ENCODE measurements at regions not wholly inside any gene's neighbourhood (a gene's known extent, or its start where the extent isn't known, plus 50 kb on each side); places are given as distances from the start of the nearest gene placed in this dataset.

DNA sequence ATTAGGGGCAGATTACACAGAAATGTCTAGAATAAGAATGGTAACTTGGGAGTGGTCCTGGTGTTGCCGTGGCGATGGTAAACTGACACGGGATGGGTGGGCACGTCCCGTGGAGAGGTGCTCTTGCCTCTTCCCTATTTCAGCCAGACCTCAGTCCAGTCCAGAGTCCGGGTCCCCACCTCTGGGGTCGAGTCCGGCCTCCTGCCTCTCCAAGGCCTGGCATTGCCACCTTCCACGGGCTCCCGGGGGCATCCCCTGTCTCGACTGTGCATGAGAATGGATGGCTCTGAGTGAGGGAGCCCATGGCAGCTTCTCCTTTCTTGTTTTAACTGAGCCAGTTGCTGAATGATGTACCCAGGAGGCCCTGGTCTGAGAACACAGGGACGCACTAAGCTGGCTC lies 142.3 kb downstream of the SOX1 start:
- peaks cover 79% of the 10 kb centered on the region for H3K27me3 ChIP-seq
- H3K27ac ChIP-seq = no peak overlapping the region
- H3K9me3 ChIP-seq (ENCODE audit: low read depth) = no peaks in the 10 kb centered on the region
- H3K36me3 ChIP-seq = no peaks in the 10 kb centered on the region
- TF ChIP-seq, protein P1, sequence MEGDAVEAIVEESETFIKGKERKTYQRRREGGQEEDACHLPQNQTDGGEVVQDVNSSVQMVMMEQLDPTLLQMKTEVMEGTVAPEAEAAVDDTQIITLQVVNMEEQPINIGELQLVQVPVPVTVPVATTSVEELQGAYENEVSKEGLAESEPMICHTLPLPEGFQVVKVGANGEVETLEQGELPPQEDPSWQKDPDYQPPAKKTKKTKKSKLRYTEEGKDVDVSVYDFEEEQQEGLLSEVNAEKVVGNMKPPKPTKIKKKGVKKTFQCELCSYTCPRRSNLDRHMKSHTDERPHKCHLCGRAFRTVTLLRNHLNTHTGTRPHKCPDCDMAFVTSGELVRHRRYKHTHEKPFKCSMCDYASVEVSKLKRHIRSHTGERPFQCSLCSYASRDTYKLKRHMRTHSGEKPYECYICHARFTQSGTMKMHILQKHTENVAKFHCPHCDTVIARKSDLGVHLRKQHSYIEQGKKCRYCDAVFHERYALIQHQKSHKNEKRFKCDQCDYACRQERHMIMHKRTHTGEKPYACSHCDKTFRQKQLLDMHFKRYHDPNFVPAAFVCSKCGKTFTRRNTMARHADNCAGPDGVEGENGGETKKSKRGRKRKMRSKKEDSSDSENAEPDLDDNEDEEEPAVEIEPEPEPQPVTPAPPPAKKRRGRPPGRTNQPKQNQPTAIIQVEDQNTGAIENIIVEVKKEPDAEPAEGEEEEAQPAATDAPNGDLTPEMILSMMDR (IDR thresholded peaks at IDR 0.05; ENCODE audit: low read depth, low read length) = no peak
- no peak overlapping the region for H3K4me3 ChIP-seq
- H3K4me1 ChIP-seq (ENCODE audit: low read depth) = peaks cover 6% of the 10 kb centered on the region
- no peak for DNase-seq (ENCODE audit: low read depth in 1 of 2, low spot score in 1 of 2)

- H3K9me3 ChIP-seq (ENCODE audit: low read depth) = no peaks in the 10 kb centered on the region
- no peak overlapping the region for H3K4me3 ChIP-seq
- H3K36me3 ChIP-seq = no peaks in the 10 kb centered on the region
- peaks cover 6% of the 10 kb centered on the region for H3K4me1 ChIP-seq (ENCODE audit: low read depth)
- H3K27ac ChIP-seq = no peak overlapping the region
- TF ChIP-seq, protein P1 (IDR thresholded peaks at IDR 0.05; ENCODE audit: low read depth, low read length) = no peak
- H3K27me3 ChIP-seq = peaks cover 74% of the 10 kb centered on the region
- no peak for DNase-seq (ENCODE audit: low read depth in 1 of 2, low spot score in 1 of 2)
Observed at GRCh38 chr13:112209711-112210110, 142.8 kb downstream of the SOX1 start.

GRCh38 chr13:112210371-112210770 lies 143.4 kb downstream of the SOX1 start:
- DNase-seq (ENCODE audit: low read depth in 1 of 2, low spot score in 1 of 2) = no peak
- Histone ChIP-seq H3K36me3 (no peaks in the 10 kb centered on the region), H3K9me3 (ENCODE audit: low read depth) (no peaks in the 10 kb centered on the region), H3K27ac (no peak overlapping the region), H3K4me3 (no peak overlapping the region), H3K27me3 (peaks cover 69% of the 10 kb centered on the region), H3K4me1 (ENCODE audit: low read depth) (peaks cover 2% of the 10 kb centered on the region)
- TF ChIP-seq, protein P1 (IDR thresholded peaks at IDR 0.05; ENCODE audit: low read depth, low read length) = no peak

- no peak for DNase-seq (ENCODE audit: low read depth in 1 of 2, low spot score in 1 of 2)
- Histone ChIP-seq H3K36me3 (no peaks in the 10 kb centered on the region), H3K27me3 (peaks cover 58% of the 10 kb centered on the region), H3K27ac (no peak overlapping the region), H3K4me1 (ENCODE audit: low read depth) (no peaks in the 10 kb centered on the region), H3K4me3 (no peak overlapping the region), H3K9me3 (ENCODE audit: low read depth) (no peaks in the 10 kb centered on the region)
- TF ChIP-seq, protein P1 (IDR thresholded peaks at IDR 0.05; ENCODE audit: low read depth, low read length) = no peak
Observed at GRCh38 chr13:112212533-112212932, 145.6 kb downstream of the SOX1 start.

DNA sequence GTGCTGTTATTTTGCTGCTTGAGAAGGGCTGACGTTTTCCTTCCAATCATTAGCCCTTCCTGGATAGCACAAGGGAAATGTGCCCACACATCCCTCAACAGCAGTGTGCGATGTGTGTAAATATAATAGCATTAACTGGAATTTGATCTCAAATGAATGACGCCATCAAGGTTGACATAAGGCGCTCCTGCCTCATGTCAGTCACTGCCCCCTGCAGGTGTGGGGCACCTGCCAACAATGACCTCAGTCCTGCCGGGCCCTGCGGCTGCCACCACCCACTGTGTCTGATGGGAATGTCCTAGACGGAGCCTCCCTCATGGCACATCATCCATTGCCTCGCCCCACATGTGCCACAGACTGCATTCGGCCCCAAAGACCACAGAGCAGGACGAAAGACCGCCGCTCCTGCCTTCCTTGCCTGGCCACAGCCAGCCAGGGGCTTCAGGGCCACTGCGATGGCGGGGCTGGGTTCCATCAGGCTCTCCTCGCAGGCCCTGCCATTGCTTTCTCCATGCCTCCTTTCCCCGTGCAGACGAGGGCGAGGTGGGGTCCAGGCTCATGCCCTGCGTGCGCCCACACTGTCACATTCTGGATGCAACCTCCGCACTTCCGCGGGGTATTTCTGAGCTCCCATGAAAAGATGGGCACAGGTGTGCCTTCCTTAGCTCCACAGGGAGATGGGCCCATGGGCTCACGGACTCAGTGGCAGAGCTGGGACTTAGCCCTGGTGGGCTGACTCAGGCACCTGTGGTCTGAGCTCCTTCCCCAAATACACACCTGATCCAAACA lies 146.7 kb downstream of the SOX1 start:
- DNase-seq (ENCODE audit: low read depth in 1 of 2, low spot score in 1 of 2) = no peak
- Histone ChIP-seq H3K27ac (no peak overlapping the region), H3K4me1 (ENCODE audit: low read depth) (no peaks in the 10 kb centered on the region), H3K9me3 (ENCODE audit: low read depth) (no peaks in the 10 kb centered on the region), H3K27me3 (peaks cover 53% of the 10 kb centered on the region), H3K36me3 (no peaks in the 10 kb centered on the region), H3K4me3 (no peak overlapping the region)
- TF ChIP-seq, protein P1 (IDR thresholded peaks at IDR 0.05; ENCODE audit: low read depth, low read length) = no peak
